Neural progenitor cell (in vitro differentiated cells): ENCODE measurements at regions not wholly inside any gene's neighbourhood (a gene's known extent, or its start where the extent isn't known, plus 50 kb on each side); places are given as distances from the start of the nearest gene placed in this dataset.

Experiments used
- EZH2 ChIP-seq: fragments of 200-600 bp; sonication (generic); IDR thresholded peaks from 2 replicates; pipeline ENCODE4 v1.6.1; 2017; ENCODE audit warnings: antibody characterized with exemption, mild to moderate bottlenecking, moderate library complexity
- EZH2phosphoT487 ChIP-seq: fragments of 200-600 bp; sonication (generic); IDR thresholded peaks from 2 replicates; pipeline ENCODE4 v1.6.1; 2017; ENCODE audit warnings: antibody characterized with exemption
- TF ChIP-seq, protein P1 (sequence below): fragments of 200-600 bp; sonication (generic); IDR thresholded peaks from 2 replicates; pipeline ENCODE4 v1.5.1; 2017; ENCODE audit warnings: antibody characterized with exemption, mild to moderate bottlenecking

DNA sequence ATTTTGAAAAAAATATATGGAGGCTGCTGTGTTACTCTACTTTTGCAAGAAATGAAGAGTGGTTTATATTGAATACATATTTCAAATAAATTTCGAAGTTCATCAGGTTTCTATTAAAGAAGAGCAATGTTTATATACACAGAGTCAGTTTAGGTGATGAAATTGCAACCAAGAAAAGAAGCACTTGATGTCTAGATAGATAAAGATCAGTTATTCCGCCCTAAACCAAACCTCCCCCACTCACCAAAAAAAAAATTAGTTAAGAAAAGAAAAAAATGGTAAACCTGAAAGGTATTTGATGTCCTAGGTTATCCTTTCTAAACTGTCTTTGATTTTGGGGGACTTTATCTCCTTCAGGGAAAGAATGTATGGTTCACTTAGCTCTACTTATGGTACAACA, 111.8 kb downstream of the SKIDA1 start:
- TF ChIP-seq, protein P1, sequence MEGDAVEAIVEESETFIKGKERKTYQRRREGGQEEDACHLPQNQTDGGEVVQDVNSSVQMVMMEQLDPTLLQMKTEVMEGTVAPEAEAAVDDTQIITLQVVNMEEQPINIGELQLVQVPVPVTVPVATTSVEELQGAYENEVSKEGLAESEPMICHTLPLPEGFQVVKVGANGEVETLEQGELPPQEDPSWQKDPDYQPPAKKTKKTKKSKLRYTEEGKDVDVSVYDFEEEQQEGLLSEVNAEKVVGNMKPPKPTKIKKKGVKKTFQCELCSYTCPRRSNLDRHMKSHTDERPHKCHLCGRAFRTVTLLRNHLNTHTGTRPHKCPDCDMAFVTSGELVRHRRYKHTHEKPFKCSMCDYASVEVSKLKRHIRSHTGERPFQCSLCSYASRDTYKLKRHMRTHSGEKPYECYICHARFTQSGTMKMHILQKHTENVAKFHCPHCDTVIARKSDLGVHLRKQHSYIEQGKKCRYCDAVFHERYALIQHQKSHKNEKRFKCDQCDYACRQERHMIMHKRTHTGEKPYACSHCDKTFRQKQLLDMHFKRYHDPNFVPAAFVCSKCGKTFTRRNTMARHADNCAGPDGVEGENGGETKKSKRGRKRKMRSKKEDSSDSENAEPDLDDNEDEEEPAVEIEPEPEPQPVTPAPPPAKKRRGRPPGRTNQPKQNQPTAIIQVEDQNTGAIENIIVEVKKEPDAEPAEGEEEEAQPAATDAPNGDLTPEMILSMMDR: no peak
- TF ChIP-seq EZH2: no peak
- no peak for TF ChIP-seq EZH2phosphoT487
